CD4-positive, CD25-positive, alpha-beta regulatory T cell (primary cell): ENCODE measurements at regions not wholly inside any gene's neighbourhood (a gene's known extent, or its start where the extent isn't known, plus 50 kb on each side); places are given as distances from the start of the nearest gene placed in this dataset.

Experiments used
- ATAC-seq, 2 donors: fragments of 150-1000 bp; cut with Tn5 transposase; one replicate each; pipeline ENCODE4 v1.10.0; 2021; ENCODE audit warnings: low read depth in 2 of 2, moderate number of reproducible peaks in 2 of 2, moderate library complexity in 1 of 2
- DNase-seq, 3 donors: peaks; one replicate each; pipeline versions ENCODE4 v3.0.0 to v3.0.0-alpha.2; 2012 to 2022; ENCODE audit warnings: mixed read lengths in 1 of 3
- H3K27ac ChIP-seq: one replicate; pipeline ENCODE4 v1.7.0; 2013; ENCODE audit warnings: mild to moderate bottlenecking, low read length; ENCODE audit not compliant: insufficient read depth, poor library complexity, severe bottlenecking
- H3K27me3 ChIP-seq: one replicate; pipeline ENCODE4 v1.7.0; 2013; ENCODE audit warnings: low read length; ENCODE audit not compliant: control insufficient read depth, insufficient read depth
- H3K36me3 ChIP-seq: one replicate; pipeline ENCODE4 v1.7.0; 2013; ENCODE audit warnings: mild to moderate bottlenecking, low read length, moderate library complexity; ENCODE audit not compliant: control insufficient read depth, insufficient read depth
- H3K4me1 ChIP-seq: 2 replicates; pipeline ENCODE4 v1.7.0; 2013; ENCODE audit warnings: mild to moderate bottlenecking, low read length; ENCODE audit not compliant: insufficient read depth, control insufficient read depth, poor library complexity, severe bottlenecking
- H3K4me3 ChIP-seq: one replicate; pipeline ENCODE4 v1.7.0; 2013; ENCODE audit warnings: low read depth, mild to moderate bottlenecking, low read length, moderate library complexity
- H3K9me3 ChIP-seq, 2 experiments: 1 replicate in 1 of 2; 2 replicates in 1 of 2; pipeline ENCODE4 v1.7.0; 2013; ENCODE audit warnings: low read length in 2 of 2, mild to moderate bottlenecking in 1 of 2, moderate library complexity in 1 of 2; ENCODE audit not compliant: control insufficient read depth in 2 of 2
- H3K27ac Mint-ChIP-seq, 3 donors: one replicate each; pipeline ENCODE4 v1.8.0; 2020 to 2022; ENCODE audit warnings: mild to moderate bottlenecking in 3 of 3, mixed read lengths in 3 of 3, moderate library complexity in 2 of 3
- H3K27me3 Mint-ChIP-seq: one replicate; pipeline ENCODE4 v1.8.0; 2022; ENCODE audit warnings: mild to moderate bottlenecking, mixed read lengths
- H3K36me3 Mint-ChIP-seq: one replicate; pipeline ENCODE4 v1.8.0; 2020; ENCODE audit warnings: mixed read lengths
- H3K4me1 Mint-ChIP-seq, 4 donors: one replicate each; pipeline ENCODE4 v1.8.0; 2020 to 2022; ENCODE audit warnings: mixed read lengths in 4 of 4, mild to moderate bottlenecking in 1 of 4
- H3K4me3 Mint-ChIP-seq, 4 donors: one replicate each; pipeline ENCODE4 v1.8.0; 2020 to 2022; ENCODE audit warnings: mild to moderate bottlenecking in 4 of 4, mixed read lengths in 4 of 4, moderate library complexity in 3 of 4
- H3K9me3 Mint-ChIP-seq, 7 donors: one replicate each; pipeline ENCODE4 v1.8.0; 2020 to 2022; ENCODE audit warnings: mixed read lengths in 7 of 7, mild to moderate bottlenecking in 3 of 7, moderate library complexity in 2 of 7

DNA sequence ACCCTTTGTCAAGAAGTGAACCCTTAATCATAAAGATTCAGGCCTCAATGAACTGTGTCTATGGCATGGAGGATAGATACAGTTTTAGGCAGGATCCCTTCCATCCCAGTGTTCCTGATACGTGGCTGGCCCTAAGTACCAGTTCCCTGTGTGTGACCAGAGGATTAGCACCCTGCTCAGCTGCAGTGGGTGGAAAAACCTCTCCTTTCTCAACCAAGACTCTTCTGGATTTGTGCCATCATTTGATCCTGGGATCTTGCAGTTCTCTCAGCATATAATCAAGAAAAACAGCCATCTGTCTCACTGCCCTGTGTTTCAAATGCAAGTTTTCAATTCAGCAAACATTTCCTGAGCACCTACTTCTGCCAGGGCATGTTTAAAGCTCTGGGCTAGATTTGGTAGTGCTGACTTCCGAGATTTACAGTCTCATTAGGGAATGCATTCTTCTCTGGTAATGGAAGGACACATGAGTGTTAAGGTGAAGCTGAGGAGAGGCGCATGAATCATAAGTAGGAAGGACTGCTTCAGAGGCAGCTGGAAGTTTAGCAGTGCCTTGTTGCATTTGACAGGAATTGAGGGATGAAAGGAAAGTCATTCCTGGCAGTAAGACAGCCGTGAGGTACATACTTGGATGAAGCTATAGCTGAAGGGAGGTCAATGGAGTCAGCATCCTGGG is 388.3 kb downstream of the MFSD1 start:
- Mint-ChIP-seq H3K27ac (no peak overlapping the region), H3K9me3 (peaks cover 0 to 6% (median 0%) of the 10 kb centered on the region in 7 donors), H3K36me3 (no peaks in the 10 kb centered on the region), H3K4me1 (no peaks in the 10 kb centered on the region), H3K27me3 (no peaks in the 10 kb centered on the region), H3K4me3 (no peak overlapping the region)
- Histone ChIP-seq H3K4me1 (no peaks in the 10 kb centered on the region), H3K27ac (no peak overlapping the region), H3K9me3 (no peaks in the 10 kb centered on the region), H3K36me3 (no peaks in the 10 kb centered on the region), H3K4me3 (no peak overlapping the region), H3K27me3 (no peaks in the 10 kb centered on the region)
- ATAC-seq: no peak
- DNase-seq: no peak

DNA sequence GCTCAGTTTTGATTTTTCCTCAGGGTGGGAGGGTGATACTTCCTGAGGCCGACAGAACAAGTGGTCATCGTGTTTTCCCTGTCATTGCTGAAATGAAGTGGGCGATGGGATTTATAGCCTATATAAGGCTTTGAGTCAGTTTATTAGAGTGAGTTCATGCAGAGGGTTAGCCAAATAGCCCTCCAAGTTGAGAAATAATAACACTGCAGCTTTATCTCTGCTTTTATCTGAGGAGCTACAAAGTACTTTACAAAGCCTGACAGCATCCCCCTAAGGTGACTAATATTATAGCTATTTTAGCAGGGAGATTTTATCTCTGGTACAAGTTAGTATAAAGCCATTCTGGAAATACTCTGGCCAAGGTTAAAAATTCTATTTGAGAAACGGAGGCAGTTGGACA is 389.6 kb downstream of the MFSD1 start:
- H3K27ac ChIP-seq: no peak overlapping the region
- no peak overlapping the region for H3K4me3 ChIP-seq
- no peaks in the 10 kb centered on the region for H3K36me3 Mint-ChIP-seq
- H3K9me3 Mint-ChIP-seq: peaks cover 0 to 6% (median 0%) of the 10 kb centered on the region in 7 donors
- DNase-seq (no peak), ATAC-seq (no peak)
- no peak overlapping the region for H3K27ac Mint-ChIP-seq
- H3K27me3 Mint-ChIP-seq: no peaks in the 10 kb centered on the region
- H3K9me3 ChIP-seq: no peaks in the 10 kb centered on the region
- no peaks in the 10 kb centered on the region for H3K36me3 ChIP-seq
- no peak overlapping the region for H3K4me3 Mint-ChIP-seq
- no peaks in the 10 kb centered on the region for H3K4me1 Mint-ChIP-seq
- H3K27me3 ChIP-seq: no peaks in the 10 kb centered on the region
- no peaks in the 10 kb centered on the region for H3K4me1 ChIP-seq

DNA sequence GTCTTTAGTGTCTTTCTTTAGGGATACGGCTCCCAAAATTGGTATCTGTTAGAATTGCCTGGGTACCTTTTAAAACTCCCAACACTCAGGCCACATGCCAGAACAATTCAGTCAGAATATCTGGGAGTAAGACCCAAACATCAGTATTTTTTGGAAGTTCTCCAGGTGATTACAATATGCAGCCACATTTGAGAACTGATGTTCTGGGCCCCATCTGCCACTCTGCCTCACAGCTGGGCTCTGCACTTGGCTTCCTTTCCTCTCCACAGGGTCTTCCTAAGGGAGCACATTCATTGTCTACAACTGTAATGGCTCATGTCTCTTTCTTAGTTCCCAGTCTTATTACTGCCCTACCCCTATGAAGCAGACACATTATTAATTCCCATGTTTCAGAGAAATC is 394.5 kb downstream of the MFSD1 start:
- Mint-ChIP-seq H3K4me3 (no peak overlapping the region), H3K4me1 (no peaks in the 10 kb centered on the region), H3K36me3 (no peaks in the 10 kb centered on the region), H3K27me3 (no peaks in the 10 kb centered on the region), H3K27ac (no peak overlapping the region), H3K9me3 (peaks cover 0 to 11% (median 3%) of the 10 kb centered on the region in 7 donors)
- Histone ChIP-seq H3K27ac (no peak overlapping the region), H3K36me3 (no peaks in the 10 kb centered on the region), H3K9me3 (no peaks in the 10 kb centered on the region), H3K4me3 (no peak overlapping the region), H3K4me1 (no peaks in the 10 kb centered on the region), H3K27me3 (no peaks in the 10 kb centered on the region)
- no peak for DNase-seq
- no peak for ATAC-seq

DNA sequence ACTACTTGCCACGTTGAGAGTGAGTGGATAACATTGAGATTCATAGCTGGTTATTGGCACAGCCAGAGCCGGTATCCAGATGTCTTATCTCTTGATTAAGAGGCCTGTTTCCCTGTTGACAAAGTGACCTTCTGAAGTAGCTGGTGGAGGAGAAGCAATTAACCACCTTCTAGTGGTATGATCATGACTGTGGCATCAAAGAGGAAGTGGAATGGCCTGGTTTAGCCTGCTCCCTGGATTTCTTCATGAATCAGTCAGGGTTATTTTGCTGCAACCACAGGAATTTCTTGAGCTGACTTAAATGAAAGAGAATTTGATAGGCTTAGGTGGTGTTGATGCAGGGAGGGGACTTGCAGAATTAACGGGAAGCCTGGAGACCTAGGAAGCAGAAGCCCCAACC is 398.3 kb downstream of the MFSD1 start:
- H3K27ac ChIP-seq: no peak overlapping the region
- H3K27ac Mint-ChIP-seq: no peak overlapping the region
- H3K4me1 Mint-ChIP-seq: no peaks in the 10 kb centered on the region
- no peaks in the 10 kb centered on the region for H3K36me3 ChIP-seq
- H3K9me3 ChIP-seq: no peaks in the 10 kb centered on the region
- H3K4me3 Mint-ChIP-seq: no peak overlapping the region
- no peaks in the 10 kb centered on the region for H3K27me3 ChIP-seq
- DNase-seq (no peak), ATAC-seq (no peak)
- H3K4me1 ChIP-seq: no peaks in the 10 kb centered on the region
- no peak overlapping the region for H3K4me3 ChIP-seq
- peaks cover 0 to 7% (median 3%) of the 10 kb centered on the region in 7 donors for H3K9me3 Mint-ChIP-seq
- no peaks in the 10 kb centered on the region for H3K27me3 Mint-ChIP-seq
- no peaks in the 10 kb centered on the region for H3K36me3 Mint-ChIP-seq

DNA sequence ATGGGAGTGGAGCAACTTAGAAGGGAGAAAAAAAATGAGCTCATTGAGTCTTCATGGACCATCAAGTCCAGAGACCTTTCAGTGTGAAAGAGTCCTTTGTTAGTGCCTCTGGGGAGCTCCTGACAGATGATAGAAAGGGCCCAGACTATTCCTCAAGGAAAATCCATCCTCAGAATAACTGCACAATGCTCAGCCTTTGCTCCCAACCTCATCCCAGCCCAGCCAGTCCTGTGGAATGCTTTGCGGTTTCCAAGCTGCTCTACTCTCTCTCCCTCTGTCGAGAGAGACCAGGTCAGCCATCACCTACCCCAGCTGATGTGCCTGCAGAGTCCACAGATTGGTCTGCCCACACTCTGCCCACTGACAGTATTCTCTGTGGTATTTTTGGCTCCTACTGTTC is 406.2 kb downstream of the MFSD1 start:
- Histone ChIP-seq H3K36me3 (no peaks in the 10 kb centered on the region), H3K27ac (no peak overlapping the region), H3K27me3 (no peaks in the 10 kb centered on the region), H3K4me3 (no peak overlapping the region), H3K4me1 (no peaks in the 10 kb centered on the region), H3K9me3 (no peaks in the 10 kb centered on the region)
- ATAC-seq: no peak
- H3K4me1 Mint-ChIP-seq: no peaks in the 10 kb centered on the region
- no peaks in the 10 kb centered on the region for H3K36me3 Mint-ChIP-seq
- H3K27me3 Mint-ChIP-seq: no peaks in the 10 kb centered on the region
- peaks cover 0 to 7% (median 3%) of the 10 kb centered on the region in 7 donors for H3K9me3 Mint-ChIP-seq
- no peak for DNase-seq
- H3K4me3 Mint-ChIP-seq: no peak overlapping the region
- H3K27ac Mint-ChIP-seq: no peak overlapping the region

DNA sequence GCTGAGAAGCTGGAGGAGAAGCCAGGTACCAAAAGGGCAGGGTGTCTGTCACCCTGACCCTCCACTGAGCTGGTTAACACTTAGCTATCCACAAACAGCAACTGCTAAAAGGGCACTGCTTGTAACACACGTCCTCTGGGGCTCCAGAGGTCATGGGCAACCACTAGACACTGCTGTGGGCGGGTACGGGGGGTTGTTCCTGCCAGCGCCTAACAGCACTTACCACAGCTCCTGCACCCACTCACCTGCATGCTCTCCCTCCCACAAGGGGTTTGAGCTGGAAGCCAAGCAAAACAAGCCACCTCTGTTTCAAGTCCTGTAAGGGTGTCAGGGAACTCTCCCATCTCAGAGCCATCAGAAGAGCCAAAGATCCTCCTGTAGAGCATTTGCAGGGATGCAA is 407.6 kb downstream of the MFSD1 start:
- ATAC-seq (no peak), DNase-seq (no peak)
- no peaks in the 10 kb centered on the region for H3K27me3 ChIP-seq
- no peaks in the 10 kb centered on the region for H3K36me3 ChIP-seq
- Mint-ChIP-seq H3K4me3 (no peak overlapping the region), H3K9me3 (peaks cover 0 to 7% (median 3%) of the 10 kb centered on the region in 7 donors), H3K36me3 (no peaks in the 10 kb centered on the region), H3K27me3 (peaks cover 2% of the 10 kb centered on the region), H3K4me1 (no peaks in the 10 kb centered on the region), H3K27ac (no peak overlapping the region)
- no peak overlapping the region for H3K4me3 ChIP-seq
- no peaks in the 10 kb centered on the region for H3K9me3 ChIP-seq
- H3K4me1 ChIP-seq: no peaks in the 10 kb centered on the region
- no peak overlapping the region for H3K27ac ChIP-seq

DNA sequence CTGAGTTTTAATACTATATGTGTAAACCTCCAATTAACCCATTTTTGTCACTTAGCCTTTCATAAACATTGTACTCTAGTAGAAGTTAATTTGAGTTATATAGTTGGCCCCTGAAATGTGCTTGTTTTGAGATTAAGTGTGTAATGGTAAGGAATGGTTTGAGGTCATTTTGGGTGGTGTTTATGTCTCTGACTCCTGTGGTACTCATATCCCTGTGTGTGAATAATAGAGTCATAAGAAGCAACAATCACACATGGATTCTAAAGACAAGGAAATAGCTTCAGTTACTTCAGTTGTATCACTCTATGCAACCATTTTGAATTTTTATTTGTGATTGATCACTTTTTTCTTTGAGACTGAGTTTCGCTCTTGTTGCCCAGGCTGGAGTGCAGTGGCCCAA is 408.5 kb downstream of the MFSD1 start:
- Histone ChIP-seq H3K4me3 (no peak overlapping the region), H3K27ac (no peak overlapping the region), H3K27me3 (no peaks in the 10 kb centered on the region), H3K36me3 (no peaks in the 10 kb centered on the region), H3K9me3 (no peaks in the 10 kb centered on the region), H3K4me1 (no peaks in the 10 kb centered on the region)
- Mint-ChIP-seq H3K4me3 (no peak overlapping the region), H3K27ac (no peak overlapping the region), H3K36me3 (no peaks in the 10 kb centered on the region), H3K9me3 (peaks cover 0 to 7% (median 2%) of the 10 kb centered on the region in 7 donors), H3K4me1 (no peaks in the 10 kb centered on the region), H3K27me3 (peaks cover 4% of the 10 kb centered on the region)
- ATAC-seq (no peak), DNase-seq (no peak)

DNA sequence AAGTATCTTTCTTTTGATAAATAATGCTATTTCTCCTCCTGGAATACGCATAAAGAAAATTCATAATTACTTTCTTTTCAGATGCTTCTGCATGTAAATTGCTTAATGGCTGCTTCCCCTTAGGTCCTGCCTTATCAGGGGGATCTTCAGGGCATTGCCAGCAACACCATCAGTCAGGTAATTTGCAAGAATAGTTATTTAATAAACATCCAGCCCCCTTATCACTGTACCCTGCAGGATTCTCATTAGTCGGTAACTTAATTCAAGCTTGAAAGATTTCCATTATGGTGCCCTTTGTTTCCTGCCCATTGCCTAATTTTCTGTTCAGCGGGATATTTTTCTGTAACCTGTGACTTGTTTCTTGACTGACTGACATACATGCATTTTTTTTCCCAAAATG is 414.5 kb downstream of the MFSD1 start:
- Histone ChIP-seq H3K36me3 (no peaks in the 10 kb centered on the region), H3K27me3 (no peaks in the 10 kb centered on the region), H3K9me3 (no peaks in the 10 kb centered on the region), H3K27ac (no peak overlapping the region), H3K4me3 (no peak overlapping the region), H3K4me1 (no peaks in the 10 kb centered on the region)
- no peak for ATAC-seq
- Mint-ChIP-seq H3K27ac (no peak overlapping the region), H3K36me3 (no peaks in the 10 kb centered on the region), H3K9me3 (peaks cover 0 to 8% (median 0%) of the 10 kb centered on the region in 7 donors), H3K4me3 (no peak overlapping the region), H3K4me1 (no peaks in the 10 kb centered on the region), H3K27me3 (peaks cover 4% of the 10 kb centered on the region)
- no peak for DNase-seq
